Epithelial cell of esophagus (primary cell): ENCODE measurements at regions not wholly inside any gene's neighbourhood (a gene's known extent, or its start where the extent isn't known, plus 50 kb on each side); places are given as distances from the start of the nearest gene placed in this dataset.

ENCODE experiments used
- DNase-seq: peaks from one replicate; pipeline ENCODE4 v3.0.0; 2010; ENCODE audit warnings: low read depth
- H3K4me3 ChIP-seq: 2 replicates; pipeline ENCODE4 v1.5.1; 2011; ENCODE audit warnings: mild to moderate bottlenecking, low read length, control low read depth
- TF ChIP-seq, protein P1 (sequence below): IDR thresholded peaks from 2 replicates; pipeline ENCODE4 v1.5.1; 2011; ENCODE audit warnings: low read depth, mild to moderate bottlenecking, low read length, control low read depth, inconsistent platforms; ENCODE audit not compliant: insufficient read depth; ENCODE audit errors: missing control alignments

DNA sequence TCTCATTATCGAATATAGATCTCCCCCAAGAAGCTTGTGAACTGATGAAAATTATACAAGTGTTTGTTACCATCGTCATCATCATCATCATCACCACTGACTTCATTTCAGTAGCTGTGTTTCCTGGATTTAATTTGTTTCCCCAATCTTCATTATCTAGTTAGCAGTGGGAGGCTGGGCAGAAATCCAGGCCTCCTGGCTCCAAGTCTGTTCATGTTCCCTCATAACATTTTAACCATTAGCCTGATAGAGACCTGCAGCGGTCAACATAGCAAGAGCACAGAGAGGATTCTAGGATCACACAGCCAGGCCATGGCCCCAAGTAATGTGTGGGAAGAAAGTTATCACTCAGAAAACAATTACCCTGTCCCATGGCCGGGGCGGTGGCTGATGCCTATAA is 526.2 kb upstream of the CDH11 start:
- no peak overlapping the region for H3K4me3 ChIP-seq
- DNase-seq: no peak
- TF ChIP-seq, protein P1, sequence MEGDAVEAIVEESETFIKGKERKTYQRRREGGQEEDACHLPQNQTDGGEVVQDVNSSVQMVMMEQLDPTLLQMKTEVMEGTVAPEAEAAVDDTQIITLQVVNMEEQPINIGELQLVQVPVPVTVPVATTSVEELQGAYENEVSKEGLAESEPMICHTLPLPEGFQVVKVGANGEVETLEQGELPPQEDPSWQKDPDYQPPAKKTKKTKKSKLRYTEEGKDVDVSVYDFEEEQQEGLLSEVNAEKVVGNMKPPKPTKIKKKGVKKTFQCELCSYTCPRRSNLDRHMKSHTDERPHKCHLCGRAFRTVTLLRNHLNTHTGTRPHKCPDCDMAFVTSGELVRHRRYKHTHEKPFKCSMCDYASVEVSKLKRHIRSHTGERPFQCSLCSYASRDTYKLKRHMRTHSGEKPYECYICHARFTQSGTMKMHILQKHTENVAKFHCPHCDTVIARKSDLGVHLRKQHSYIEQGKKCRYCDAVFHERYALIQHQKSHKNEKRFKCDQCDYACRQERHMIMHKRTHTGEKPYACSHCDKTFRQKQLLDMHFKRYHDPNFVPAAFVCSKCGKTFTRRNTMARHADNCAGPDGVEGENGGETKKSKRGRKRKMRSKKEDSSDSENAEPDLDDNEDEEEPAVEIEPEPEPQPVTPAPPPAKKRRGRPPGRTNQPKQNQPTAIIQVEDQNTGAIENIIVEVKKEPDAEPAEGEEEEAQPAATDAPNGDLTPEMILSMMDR: no peak

DNA sequence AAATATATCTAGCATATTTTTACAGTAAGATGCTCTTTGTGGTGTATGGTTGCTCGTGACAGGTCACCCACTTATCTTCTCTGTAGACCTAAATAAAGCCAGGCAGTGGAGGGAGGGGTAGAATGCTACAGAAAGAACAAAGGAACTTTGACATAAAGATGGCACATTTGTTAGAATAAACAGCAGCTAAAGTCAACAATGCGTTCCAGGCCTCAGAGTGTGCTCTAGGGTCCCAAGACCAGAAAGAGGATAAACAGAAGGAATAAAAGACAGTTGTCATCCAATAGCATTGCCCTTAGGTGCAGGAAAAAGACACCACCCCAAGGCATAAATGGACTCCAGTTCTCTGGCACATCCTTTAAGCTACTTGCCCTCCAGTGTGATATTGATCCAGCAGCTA is 523.0 kb upstream of the CDH11 start:
- no peak for DNase-seq
- TF ChIP-seq, protein P1: no peak
- no peak overlapping the region for H3K4me3 ChIP-seq

DNA sequence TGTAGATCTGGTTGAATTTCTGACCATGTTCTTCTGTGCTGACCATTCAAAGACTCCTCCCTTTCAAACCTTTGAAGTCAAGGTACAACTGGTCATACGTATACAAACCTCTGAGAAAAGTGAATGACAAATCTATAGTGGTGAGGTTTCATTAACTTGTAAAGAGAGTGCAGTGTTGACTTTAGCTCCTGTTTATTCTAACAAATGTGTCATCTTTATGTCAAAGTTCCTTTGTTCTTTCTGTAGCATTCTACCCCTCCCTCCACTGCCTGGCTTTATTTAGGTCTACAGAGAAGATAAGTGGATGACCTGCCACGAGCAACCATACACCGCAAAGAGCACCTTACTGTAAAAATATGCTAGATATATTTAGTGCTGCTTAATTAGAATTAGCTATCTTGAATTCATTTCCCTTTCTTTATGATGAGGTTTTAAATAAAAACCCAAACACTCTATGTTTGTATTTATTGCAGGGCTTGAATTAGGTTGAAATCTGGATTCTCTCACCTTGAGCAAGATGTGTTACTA is 520.0 kb upstream of the CDH11 start:
- no peak for DNase-seq
- no peak overlapping the region for H3K4me3 ChIP-seq
- TF ChIP-seq, protein P1: no peak

DNA sequence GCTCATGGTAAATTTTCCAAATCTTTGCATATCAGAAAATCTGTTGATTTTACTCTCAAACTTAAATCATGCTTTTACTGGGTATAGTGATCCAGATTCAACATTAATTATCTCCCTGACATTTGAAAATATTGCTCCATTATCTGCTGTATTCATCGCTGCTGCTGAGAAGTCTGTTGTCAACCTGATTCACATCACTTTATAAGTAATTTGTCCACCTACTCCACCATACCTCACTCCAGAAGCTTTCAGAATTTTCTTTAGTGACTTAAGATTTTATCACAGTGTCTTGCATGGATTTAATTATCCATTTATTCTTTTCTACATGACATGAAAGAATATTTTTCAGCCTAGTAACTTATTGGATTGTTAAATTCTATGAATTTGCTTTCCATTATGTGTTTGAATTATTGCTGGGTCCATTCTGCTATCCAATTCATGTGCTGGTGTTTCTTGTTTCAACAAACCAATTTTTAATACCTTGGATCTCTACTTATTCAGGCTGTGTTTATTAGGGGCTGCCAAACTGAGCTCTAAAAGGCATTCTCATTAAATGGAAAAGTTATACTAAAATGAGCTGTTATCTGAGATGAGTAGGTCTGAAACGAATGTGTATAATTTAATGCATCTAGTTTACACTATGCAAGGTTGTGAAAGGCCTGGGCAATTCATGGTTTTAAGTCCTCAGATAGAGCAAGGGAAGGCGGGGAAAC is 519.3 kb upstream of the CDH11 start:
- no peak for DNase-seq
- no peak overlapping the region for H3K4me3 ChIP-seq
- TF ChIP-seq, protein P1: no peak

DNA sequence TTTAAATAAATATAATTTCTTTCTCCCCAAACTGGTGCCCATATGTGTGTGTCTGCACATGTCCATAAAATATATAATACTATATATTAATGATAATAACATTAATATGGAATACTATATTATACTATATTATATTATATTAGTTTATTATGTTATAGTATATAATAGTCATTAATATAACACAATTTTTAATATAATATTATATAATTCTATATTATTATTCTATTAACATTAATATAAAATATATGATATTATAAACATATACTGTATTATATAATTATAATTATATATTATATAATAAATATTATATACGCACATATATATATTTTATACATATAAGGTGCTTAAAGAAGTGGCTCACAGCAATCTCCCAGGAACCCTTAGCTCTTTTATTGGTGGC is 513.0 kb upstream of the CDH11 start:
- no peak overlapping the region for H3K4me3 ChIP-seq
- TF ChIP-seq, protein P1: no peak
- DNase-seq: no peak

DNA sequence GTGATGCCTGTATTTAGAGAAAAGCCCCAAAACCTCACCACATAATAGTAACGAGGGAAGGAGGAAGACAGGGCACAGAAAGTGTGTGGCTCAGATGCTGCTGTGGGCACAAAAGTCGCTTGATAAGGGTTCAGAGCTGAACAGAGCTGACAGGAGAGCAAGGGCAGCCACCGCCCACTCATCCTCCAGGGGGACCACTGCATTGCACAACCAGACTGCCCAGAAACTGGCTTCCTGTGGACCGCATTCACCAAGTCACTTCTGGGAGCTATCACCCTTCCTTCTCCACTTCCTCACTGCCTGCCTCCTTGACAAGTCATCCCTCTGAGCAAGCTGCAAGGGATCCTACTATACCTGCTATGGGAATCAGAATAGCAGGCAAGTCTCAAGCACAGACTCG is 512.4 kb upstream of the CDH11 start:
- peak; percentile 24 for DNase-seq
- TF ChIP-seq, protein P1: no peak
- no peak overlapping the region for H3K4me3 ChIP-seq

DNA sequence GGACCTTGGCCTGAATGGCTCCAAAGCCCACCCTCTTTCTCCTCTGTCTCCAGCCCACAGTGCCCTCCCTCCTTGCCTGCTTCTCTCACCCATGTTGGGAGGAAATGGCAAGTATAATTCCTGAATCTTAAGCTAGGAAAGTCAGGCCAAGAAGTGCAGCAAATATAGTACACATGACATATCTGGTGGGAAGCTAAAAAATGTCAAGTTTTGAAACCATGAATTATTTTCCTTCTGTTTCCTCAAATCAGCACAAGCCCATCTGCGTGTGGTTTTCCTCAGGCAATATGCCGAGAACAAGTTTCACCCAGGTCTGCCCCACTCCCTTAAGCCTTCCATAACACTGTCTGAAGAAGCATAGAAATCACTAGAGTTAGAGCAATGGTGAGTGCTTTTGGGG is 502.8 kb upstream of the CDH11 start:
- no peak overlapping the region for H3K4me3 ChIP-seq
- no peak for DNase-seq

More for the DNA sequence above, 502.8 kb upstream of the CDH11 start:
- TF ChIP-seq, protein P1: no peak
